ENCODE measurements at regions not wholly inside any gene's neighbourhood (a gene's known extent, or its start where the extent isn't known, plus 50 kb on each side); places are given as distances from the start of the nearest gene placed in this dataset.

DNA sequence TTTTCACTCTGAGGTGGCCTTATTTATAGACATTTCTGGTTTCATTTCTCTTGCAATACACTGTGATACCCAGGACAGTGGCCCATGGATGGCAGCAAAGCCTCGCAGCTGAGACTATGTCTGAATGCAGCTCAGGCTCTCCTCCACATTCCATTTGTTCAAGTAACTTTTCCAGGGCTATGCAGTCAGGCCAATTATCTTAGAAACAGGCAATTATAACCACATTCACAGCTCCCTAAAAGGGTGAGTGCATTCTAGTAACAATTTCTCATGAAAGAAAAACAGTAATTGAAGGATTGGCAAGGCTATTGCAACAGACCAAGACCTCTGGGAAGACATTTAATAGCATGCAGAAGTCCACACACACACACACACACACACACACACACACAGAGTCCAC is 264.0 kb downstream of the TBC1D4 start:
- H4K20me1 ChIP-seq (ENCODE audit: control insufficient read depth, extremely low read depth, insufficient read depth, low read length) = no peaks in the 10 kb centered on the region
- H3K9me3 ChIP-seq (ENCODE audit: control insufficient read depth, insufficient read depth, low read depth, low read length) = no peaks in the 10 kb centered on the region
- peaks cover 2% of the 10 kb centered on the region for H3K4me1 ChIP-seq (ENCODE audit: control insufficient read depth, extremely low read depth, insufficient read depth, low read length)
- H3K4me2 ChIP-seq (ENCODE audit: extremely low read depth, insufficient read depth, low read length) = no peak overlapping the region
- no peak overlapping the region for H3K4me3 ChIP-seq (replicated peaks in 1 of 4; ENCODE audit: control extremely low read depth in 1 of 4, insufficient read depth in 1 of 4, low read depth in 3 of 4, low read length in 4 of 4)
- H3K27me3 ChIP-seq (ENCODE audit: control insufficient read depth, insufficient read depth, low read length) = no peaks in the 10 kb centered on the region
- peak; percentile 28 to 79 for DNase-seq (ENCODE audit: low read depth in 2 of 2)
- TF ChIP-seq EZH2 (IDR thresholded peaks at IDR 0.05; ENCODE audit: low read length, missing control alignments) = no peak
- TF ChIP-seq, protein P1, sequence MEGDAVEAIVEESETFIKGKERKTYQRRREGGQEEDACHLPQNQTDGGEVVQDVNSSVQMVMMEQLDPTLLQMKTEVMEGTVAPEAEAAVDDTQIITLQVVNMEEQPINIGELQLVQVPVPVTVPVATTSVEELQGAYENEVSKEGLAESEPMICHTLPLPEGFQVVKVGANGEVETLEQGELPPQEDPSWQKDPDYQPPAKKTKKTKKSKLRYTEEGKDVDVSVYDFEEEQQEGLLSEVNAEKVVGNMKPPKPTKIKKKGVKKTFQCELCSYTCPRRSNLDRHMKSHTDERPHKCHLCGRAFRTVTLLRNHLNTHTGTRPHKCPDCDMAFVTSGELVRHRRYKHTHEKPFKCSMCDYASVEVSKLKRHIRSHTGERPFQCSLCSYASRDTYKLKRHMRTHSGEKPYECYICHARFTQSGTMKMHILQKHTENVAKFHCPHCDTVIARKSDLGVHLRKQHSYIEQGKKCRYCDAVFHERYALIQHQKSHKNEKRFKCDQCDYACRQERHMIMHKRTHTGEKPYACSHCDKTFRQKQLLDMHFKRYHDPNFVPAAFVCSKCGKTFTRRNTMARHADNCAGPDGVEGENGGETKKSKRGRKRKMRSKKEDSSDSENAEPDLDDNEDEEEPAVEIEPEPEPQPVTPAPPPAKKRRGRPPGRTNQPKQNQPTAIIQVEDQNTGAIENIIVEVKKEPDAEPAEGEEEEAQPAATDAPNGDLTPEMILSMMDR (conservative IDR thresholded peaks at IDR 0.05 in 1 of 2, IDR thresholded peaks at IDR 0.05 in 1 of 2; ENCODE audit: low read depth in 1 of 2, low read length in 2 of 2) = no peak
- H3K27ac ChIP-seq (ENCODE audit: insufficient read depth, low read length) = no peak overlapping the region
- no peak overlapping the region for H2AFZ ChIP-seq (ENCODE audit: low read length)
- H3K9ac ChIP-seq (ENCODE audit: insufficient read depth, low read length) = no peak overlapping the region
- H3K79me2 ChIP-seq (ENCODE audit: control insufficient read depth, insufficient read depth, low read length) = no peaks in the 10 kb centered on the region
- no peaks in the 10 kb centered on the region for H3K36me3 ChIP-seq (ENCODE audit: control insufficient read depth, insufficient read depth, low read length)

DNA sequence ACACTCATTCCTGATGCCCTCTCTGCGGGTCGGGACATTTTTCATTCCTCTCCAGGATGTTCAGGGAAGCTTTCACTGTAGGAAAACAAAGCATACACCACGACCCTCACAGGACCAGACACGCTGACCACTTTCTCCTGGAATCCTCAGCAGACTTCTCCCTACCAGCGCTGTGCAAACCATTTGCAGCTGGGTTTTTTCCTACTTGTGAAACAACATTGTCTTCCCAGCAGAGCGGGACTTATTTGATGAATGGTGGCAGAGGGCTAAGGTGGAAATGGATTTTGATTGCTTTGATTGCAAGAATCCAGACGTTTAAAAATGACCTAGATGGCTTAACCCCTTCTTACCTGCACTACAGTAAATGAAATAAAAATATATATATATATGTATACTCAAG is 265.9 kb downstream of the TBC1D4 start:
- no peak overlapping the region for H3K4me2 ChIP-seq (ENCODE audit: extremely low read depth, insufficient read depth, low read length)
- no peak overlapping the region for H3K27ac ChIP-seq (ENCODE audit: insufficient read depth, low read length)
- no peaks in the 10 kb centered on the region for H3K27me3 ChIP-seq (ENCODE audit: control insufficient read depth, insufficient read depth, low read length)
- no peaks in the 10 kb centered on the region for H3K36me3 ChIP-seq (ENCODE audit: control insufficient read depth, insufficient read depth, low read length)
- no peak overlapping the region for H3K4me3 ChIP-seq (replicated peaks in 1 of 4; ENCODE audit: control extremely low read depth in 1 of 4, insufficient read depth in 1 of 4, low read depth in 3 of 4, low read length in 4 of 4)
- no peaks in the 10 kb centered on the region for H3K9me3 ChIP-seq (ENCODE audit: control insufficient read depth, insufficient read depth, low read depth, low read length)
- H3K9ac ChIP-seq (ENCODE audit: insufficient read depth, low read length) = no peak overlapping the region
- DNase-seq (ENCODE audit: low read depth in 2 of 2) = no peak
- no peak for TF ChIP-seq EZH2 (IDR thresholded peaks at IDR 0.05; ENCODE audit: low read length, missing control alignments)
- TF ChIP-seq, protein P1 (conservative IDR thresholded peaks at IDR 0.05 in 1 of 2, IDR thresholded peaks at IDR 0.05 in 1 of 2; ENCODE audit: low read depth in 1 of 2, low read length in 2 of 2) = no peak
- H3K4me1 ChIP-seq (ENCODE audit: control insufficient read depth, extremely low read depth, insufficient read depth, low read length) = peaks cover 2% of the 10 kb centered on the region
- H2AFZ ChIP-seq (ENCODE audit: low read length) = no peak overlapping the region
- no peaks in the 10 kb centered on the region for H4K20me1 ChIP-seq (ENCODE audit: control insufficient read depth, extremely low read depth, insufficient read depth, low read length)
- no peaks in the 10 kb centered on the region for H3K79me2 ChIP-seq (ENCODE audit: control insufficient read depth, insufficient read depth, low read length)

DNA sequence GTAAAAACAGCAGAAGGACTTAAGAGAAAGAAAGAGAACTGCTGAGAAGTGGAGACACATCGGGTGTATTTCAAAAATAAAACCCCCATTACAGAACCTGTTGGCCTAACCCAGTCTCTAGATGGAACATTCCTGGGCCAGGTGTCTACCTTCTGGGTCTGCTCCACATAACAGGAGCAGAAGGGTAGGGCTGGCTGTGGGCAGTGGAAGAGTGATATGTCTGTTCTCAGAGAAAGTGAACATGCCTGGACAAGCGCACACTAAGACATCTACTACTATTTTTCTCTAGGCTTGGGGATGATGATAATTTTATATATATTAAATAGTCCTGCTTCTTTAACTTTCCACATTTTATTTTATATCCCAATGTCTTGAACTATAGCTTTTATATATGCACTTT is 267.1 kb downstream of the TBC1D4 start:
- no peaks in the 10 kb centered on the region for H3K9me3 ChIP-seq (ENCODE audit: control insufficient read depth, insufficient read depth, low read depth, low read length)
- H3K27me3 ChIP-seq (ENCODE audit: control insufficient read depth, insufficient read depth, low read length) = no peaks in the 10 kb centered on the region
- peaks cover 2% of the 10 kb centered on the region for H3K4me1 ChIP-seq (ENCODE audit: control insufficient read depth, extremely low read depth, insufficient read depth, low read length)
- DNase-seq (ENCODE audit: low read depth in 2 of 2) = no peak
- no peak overlapping the region for H3K4me2 ChIP-seq (ENCODE audit: extremely low read depth, insufficient read depth, low read length)
- no peaks in the 10 kb centered on the region for H3K79me2 ChIP-seq (ENCODE audit: control insufficient read depth, insufficient read depth, low read length)
- H4K20me1 ChIP-seq (ENCODE audit: control insufficient read depth, extremely low read depth, insufficient read depth, low read length) = no peaks in the 10 kb centered on the region
- no peak overlapping the region for H2AFZ ChIP-seq (ENCODE audit: low read length)
- no peaks in the 10 kb centered on the region for H3K36me3 ChIP-seq (ENCODE audit: control insufficient read depth, insufficient read depth, low read length)
- no peak for TF ChIP-seq EZH2 (IDR thresholded peaks at IDR 0.05; ENCODE audit: low read length, missing control alignments)
- TF ChIP-seq, protein P1 (conservative IDR thresholded peaks at IDR 0.05 in 1 of 2, IDR thresholded peaks at IDR 0.05 in 1 of 2; ENCODE audit: low read depth in 1 of 2, low read length in 2 of 2) = no peak
- H3K4me3 ChIP-seq (replicated peaks in 1 of 4; ENCODE audit: control extremely low read depth in 1 of 4, insufficient read depth in 1 of 4, low read depth in 3 of 4, low read length in 4 of 4) = no peak overlapping the region
- H3K27ac ChIP-seq (ENCODE audit: insufficient read depth, low read length) = no peak overlapping the region
- no peak overlapping the region for H3K9ac ChIP-seq (ENCODE audit: insufficient read depth, low read length)

Data from fibroblast of lung (primary cell).